Mesodermal cell (in vitro differentiated cells): ENCODE measurements at regions not wholly inside any gene's neighbourhood (a gene's known extent, or its start where the extent isn't known, plus 50 kb on each side); places are given as distances from the start of the nearest gene placed in this dataset.

ENCODE experiments used
- H3K27ac ChIP-seq: 2 replicates; pipeline ENCODE4 v1.7.0; 2013; ENCODE audit warnings: mild to moderate bottlenecking, low read depth, low read length, moderate library complexity; ENCODE audit not compliant: severe bottlenecking
- H3K36me3 ChIP-seq: 2 replicates; pipeline ENCODE4 v1.7.1; 2013; ENCODE audit warnings: mild to moderate bottlenecking, low read length, moderate library complexity; ENCODE audit not compliant: control insufficient read depth, insufficient read depth
- H3K4me1 ChIP-seq: one replicate; pipeline ENCODE4 v1.7.1; 2013; ENCODE audit warnings: mild to moderate bottlenecking, low read length; ENCODE audit not compliant: insufficient read depth, control insufficient read depth, poor library complexity, severe bottlenecking
- H3K4me3 ChIP-seq: 2 replicates; pipeline ENCODE4 v1.7.0; 2013; ENCODE audit warnings: low read length, control low read depth, mild to moderate bottlenecking; ENCODE audit not compliant: insufficient read depth, poor library complexity, severe bottlenecking; ENCODE audit errors: extremely low read depth
- H3K9me3 ChIP-seq: 2 replicates; pipeline ENCODE4 v1.7.1; 2013; ENCODE audit warnings: mild to moderate bottlenecking, low read length, moderate library complexity; ENCODE audit not compliant: control insufficient read depth
- WGBS, 2 experiments: methylation state at CpG; one replicate each; pipeline ENCODE4 v1.1.5; 2013; ENCODE audit warnings: missing lambda C conversion rate in 2 of 2; ENCODE audit not compliant: insufficient coverage in 2 of 2; 5-methylcytosine and 5-hydroxymethylcytosine counted together

- 13 to 33% methylated on average over 20 of the region's 34 CpGs for WGBS, 2 experiments
- peaks cover 4% of the 10 kb centered on the region for H3K4me1 ChIP-seq
- no peaks in the 10 kb centered on the region for H3K9me3 ChIP-seq
- H3K36me3 ChIP-seq, result no peaks in the 10 kb centered on the region
- no peak overlapping the region for H3K27ac ChIP-seq
- peak overlapping the region; percentile 49 for H3K4me3 ChIP-seq
Observed at GRCh38 chr2:2613279-2614199, 282.5 kb upstream of the MYT1L start.

- H3K4me3 ChIP-seq, result no peak overlapping the region
- H3K36me3 ChIP-seq, result no peaks in the 10 kb centered on the region
- peaks cover 4% of the 10 kb centered on the region for H3K4me1 ChIP-seq
- H3K27ac ChIP-seq, result no peak overlapping the region
- no peaks in the 10 kb centered on the region for H3K9me3 ChIP-seq
Observed at GRCh38 chr2:2610751-2611150, 279.7 kb upstream of the MYT1L start.

GRCh38 chr2:2600366-2600765, 269.3 kb upstream of the MYT1L start:
- Histone ChIP-seq H3K27ac (no peak overlapping the region), H3K36me3 (no peaks in the 10 kb centered on the region), H3K9me3 (peaks cover 5% of the 10 kb centered on the region), H3K4me1 (no peaks in the 10 kb centered on the region), H3K4me3 (no peak overlapping the region)
- 77 to 84% methylated on average over 7 to 8 of the region's 8 CpGs for WGBS, 2 experiments

- peaks cover 5% of the 10 kb centered on the region for H3K9me3 ChIP-seq
- no peak overlapping the region for H3K27ac ChIP-seq
- no peak overlapping the region for H3K4me3 ChIP-seq
- no peaks in the 10 kb centered on the region for H3K36me3 ChIP-seq
- 86 to 90% methylated on average over 7 to 8 of the region's 8 CpGs for WGBS, 2 experiments
- no peaks in the 10 kb centered on the region for H3K4me1 ChIP-seq
Observed at GRCh38 chr2:2599441-2599840, 268.4 kb upstream of the MYT1L start.

- Histone ChIP-seq H3K27ac (no peak overlapping the region), H3K4me1 (no peaks in the 10 kb centered on the region), H3K36me3 (no peaks in the 10 kb centered on the region), H3K9me3 (peaks cover 5% of the 10 kb centered on the region), H3K4me3 (no peak overlapping the region)
- WGBS, 2 experiments, result no CpG with 5 or more reads among the region's 2 CpGs
Observed at GRCh38 chr2:2597712-2598111, 266.6 kb upstream of the MYT1L start.

GRCh38 chr2:2591542-2591940, 260.5 kb upstream of the MYT1L start:
- Histone ChIP-seq H3K27ac (no peak overlapping the region), H3K4me3 (no peak overlapping the region), H3K4me1 (no peaks in the 10 kb centered on the region), H3K36me3 (no peaks in the 10 kb centered on the region), H3K9me3 (peaks cover 5% of the 10 kb centered on the region)
- 73 to 84% methylated on average over 4 to 6 of the region's 6 CpGs for WGBS, 2 experiments

- Histone ChIP-seq H3K4me3 (no peak overlapping the region), H3K4me1 (no peaks in the 10 kb centered on the region), H3K9me3 (peaks cover 3% of the 10 kb centered on the region), H3K36me3 (no peaks in the 10 kb centered on the region), H3K27ac (no peak overlapping the region)
- 92 to 94% methylated on average over 4 of the region's 4 CpGs for WGBS, 2 experiments
Observed at GRCh38 chr2:2590841-2591541, 259.9 kb upstream of the MYT1L start.

GRCh38 chr2:2590141-2590540, 259.1 kb upstream of the MYT1L start:
- H3K4me3 ChIP-seq, result no peak overlapping the region
- no peak overlapping the region for H3K27ac ChIP-seq
- no peaks in the 10 kb centered on the region for H3K36me3 ChIP-seq
- 86 to 100% methylated on average over 1 of the region's 1 CpG for WGBS, 2 experiments
- H3K4me1 ChIP-seq, result no peaks in the 10 kb centered on the region
- no peaks in the 10 kb centered on the region for H3K9me3 ChIP-seq

GRCh38 chr2:2588777-2589176, 257.7 kb upstream of the MYT1L start:
- H3K4me1 ChIP-seq, result no peaks in the 10 kb centered on the region
- H3K4me3 ChIP-seq, result no peak overlapping the region
- H3K9me3 ChIP-seq, result no peaks in the 10 kb centered on the region
- 75 to 88% methylated on average over 4 of the region's 4 CpGs for WGBS, 2 experiments
- no peaks in the 10 kb centered on the region for H3K36me3 ChIP-seq
- H3K27ac ChIP-seq, result no peak overlapping the region

GRCh38 chr2:2587354-2587753, 256.3 kb upstream of the MYT1L start:
- H3K36me3 ChIP-seq, result no peaks in the 10 kb centered on the region
- no peak overlapping the region for H3K4me3 ChIP-seq
- H3K27ac ChIP-seq, result no peak overlapping the region
- no peaks in the 10 kb centered on the region for H3K9me3 ChIP-seq
- 85% methylated on average over 2 of the region's 4 CpGs; no CpG with 5 or more reads in 1 of the 2 experiments for WGBS, 2 experiments
- H3K4me1 ChIP-seq, result no peaks in the 10 kb centered on the region

- no peak overlapping the region for H3K27ac ChIP-seq
- WGBS, 2 experiments, result 73 to 84% methylated on average over 7 to 9 of the region's 9 CpGs
- no peaks in the 10 kb centered on the region for H3K9me3 ChIP-seq
- no peak overlapping the region for H3K4me3 ChIP-seq
- H3K36me3 ChIP-seq, result no peaks in the 10 kb centered on the region
- H3K4me1 ChIP-seq, result no peaks in the 10 kb centered on the region
Observed at GRCh38 chr2:2586931-2587330, 255.9 kb upstream of the MYT1L start.
